Gastroesophageal sphincter (tissue), 3 donors: ENCODE measurements at regions not wholly inside any gene's neighbourhood (a gene's known extent, or its start where the extent isn't known, plus 50 kb on each side); places are given as distances from the start of the nearest gene placed in this dataset.

Source experiments
- EP300 ChIP-seq: sonication (generic); formaldehyde crosslinking; IDR thresholded peaks from one replicate; pipeline ENCODE4 v1.6.1; 2017; ENCODE audit warnings: antibody characterized with exemption, mild to moderate bottlenecking
- POLR2A ChIP-seq, 2 donors: fragments of 450-650 bp; IDR thresholded peaks; one replicate each; pipeline ENCODE4 v1.6.1; 2017; ENCODE audit warnings: antibody characterized with exemption in 2 of 2, mild to moderate bottlenecking in 2 of 2, moderate library complexity in 1 of 2
- POLR2AphosphoS5 ChIP-seq: sonication (generic); formaldehyde crosslinking; IDR thresholded peaks from one replicate; pipeline ENCODE4 v1.6.1; 2017; ENCODE audit warnings: antibody characterized with exemption
- TF ChIP-seq, protein P1 (sequence below), 4 experiments: fragments of 200-600 bp in 2 of 4; fragments of 450-650 bp in 2 of 4; sonication (generic) in 1 of 4; IDR thresholded peaks; one replicate each; pipeline ENCODE4 v1.5.1; 2017 to 2019; ENCODE audit warnings: antibody characterized with exemption in 4 of 4, mild to moderate bottlenecking in 2 of 4, moderate library complexity in 2 of 4

DNA sequence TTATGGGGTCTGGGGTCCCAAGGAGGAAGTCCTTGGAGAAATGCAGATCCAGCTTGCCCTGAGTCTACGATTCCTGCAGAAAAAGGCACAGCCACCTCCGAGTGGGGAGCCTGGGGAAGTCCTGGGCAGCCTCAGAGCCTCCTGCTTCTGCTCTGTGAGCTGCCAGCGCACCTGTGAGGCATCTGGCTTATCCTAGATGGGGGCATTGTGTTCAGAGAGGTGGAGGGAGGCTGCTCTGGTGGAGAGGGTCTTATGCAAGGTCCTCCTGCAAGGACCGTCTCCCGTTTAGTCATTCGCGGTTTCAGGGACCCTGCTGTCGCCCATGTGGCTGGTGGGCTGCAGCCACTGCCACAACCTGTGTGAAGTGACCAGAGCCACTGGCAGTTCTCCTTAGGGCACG is 53.0 kb upstream of the PRMT8 start:
- TF ChIP-seq, protein P1, sequence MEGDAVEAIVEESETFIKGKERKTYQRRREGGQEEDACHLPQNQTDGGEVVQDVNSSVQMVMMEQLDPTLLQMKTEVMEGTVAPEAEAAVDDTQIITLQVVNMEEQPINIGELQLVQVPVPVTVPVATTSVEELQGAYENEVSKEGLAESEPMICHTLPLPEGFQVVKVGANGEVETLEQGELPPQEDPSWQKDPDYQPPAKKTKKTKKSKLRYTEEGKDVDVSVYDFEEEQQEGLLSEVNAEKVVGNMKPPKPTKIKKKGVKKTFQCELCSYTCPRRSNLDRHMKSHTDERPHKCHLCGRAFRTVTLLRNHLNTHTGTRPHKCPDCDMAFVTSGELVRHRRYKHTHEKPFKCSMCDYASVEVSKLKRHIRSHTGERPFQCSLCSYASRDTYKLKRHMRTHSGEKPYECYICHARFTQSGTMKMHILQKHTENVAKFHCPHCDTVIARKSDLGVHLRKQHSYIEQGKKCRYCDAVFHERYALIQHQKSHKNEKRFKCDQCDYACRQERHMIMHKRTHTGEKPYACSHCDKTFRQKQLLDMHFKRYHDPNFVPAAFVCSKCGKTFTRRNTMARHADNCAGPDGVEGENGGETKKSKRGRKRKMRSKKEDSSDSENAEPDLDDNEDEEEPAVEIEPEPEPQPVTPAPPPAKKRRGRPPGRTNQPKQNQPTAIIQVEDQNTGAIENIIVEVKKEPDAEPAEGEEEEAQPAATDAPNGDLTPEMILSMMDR (IDR thresholded peaks at IDR 0.05): no peak
- TF ChIP-seq POLR2A (IDR thresholded peaks at IDR 0.05): no peak
- no peak for TF ChIP-seq EP300
- TF ChIP-seq POLR2AphosphoS5: no peak
